ENCODE measurements at regions not wholly inside any gene's neighbourhood (a gene's known extent, or its start where the extent isn't known, plus 50 kb on each side); places are given as distances from the start of the nearest gene placed in this dataset.

DNA sequence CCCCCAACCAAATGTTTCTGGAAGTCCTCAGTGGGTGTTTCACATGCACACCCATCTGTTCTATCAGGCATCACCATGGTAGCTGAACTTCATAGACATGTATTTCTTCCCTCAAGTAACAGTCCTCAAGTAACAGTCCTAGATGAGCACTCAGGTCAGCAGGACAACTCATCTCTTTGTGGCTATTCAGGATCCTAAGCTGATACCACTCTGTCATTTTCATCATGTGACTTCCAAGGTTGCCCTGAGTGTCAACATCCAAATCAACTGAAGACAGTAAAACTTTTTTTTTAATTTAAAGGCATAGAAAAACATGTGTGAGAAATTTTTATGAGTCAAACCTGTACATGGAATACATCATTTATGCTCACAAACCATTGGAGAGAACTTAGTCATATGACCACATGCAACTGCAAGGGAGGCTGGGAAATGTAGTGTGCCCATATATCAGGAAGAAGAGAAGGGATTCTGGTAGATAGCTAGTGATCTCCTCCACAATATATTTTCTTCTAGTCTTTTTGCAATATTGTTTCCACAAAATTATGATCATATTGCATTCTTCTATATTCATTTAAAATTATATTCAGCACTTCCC lies 64.2 kb upstream of the FST start:
- DNase-seq (ENCODE audit: low spot score): no peak

DNA sequence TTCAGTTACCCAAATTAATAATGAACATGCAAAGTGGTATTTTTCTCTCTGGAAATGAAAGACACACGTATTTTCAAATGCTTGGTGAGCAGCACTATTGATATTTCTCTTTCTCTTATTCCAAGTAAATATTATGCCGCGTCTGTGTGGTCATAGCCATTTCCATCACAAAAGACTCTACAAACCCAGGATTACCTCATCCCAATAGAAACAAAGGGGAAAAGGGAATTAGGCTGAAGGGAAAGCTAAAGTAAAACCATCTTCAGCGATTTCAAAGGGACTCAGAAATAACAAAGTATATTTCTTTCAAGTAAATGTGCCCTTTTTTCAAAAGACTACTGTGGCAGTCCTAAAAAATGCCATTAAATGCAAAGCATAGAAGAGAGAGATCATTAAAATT lies 62.0 kb upstream of the FST start:
- DNase-seq (ENCODE audit: low spot score): no peak

GRCh38 chr5:53418826-53419658 lies 61.4 kb upstream of the FST start:
- no peak for DNase-seq (ENCODE audit: low spot score)

- no peak for DNase-seq (ENCODE audit: low spot score)
Measured at GRCh38 chr5:53422539-53422938, 57.9 kb upstream of the FST start.

DNA sequence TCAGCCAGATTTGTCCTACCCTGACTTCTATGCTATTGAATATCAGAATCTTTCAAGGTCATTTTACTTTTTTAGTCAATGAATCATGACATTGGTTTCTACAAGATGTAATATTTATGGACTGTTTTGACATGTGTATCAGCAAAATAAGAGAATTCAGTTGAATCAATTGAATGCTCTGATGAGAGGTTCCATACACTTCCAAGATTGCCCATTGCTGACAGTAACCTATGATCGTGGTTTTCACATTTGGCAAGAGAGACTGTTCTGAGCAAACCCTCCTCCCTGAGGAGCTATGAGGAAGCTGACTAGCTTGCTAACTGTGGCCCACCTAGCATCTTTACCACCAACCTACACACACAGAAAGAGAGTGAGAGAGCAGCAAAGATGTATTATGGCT lies 56.7 kb upstream of the FST start:
- DNase-seq (ENCODE audit: low spot score): no peak

DNA sequence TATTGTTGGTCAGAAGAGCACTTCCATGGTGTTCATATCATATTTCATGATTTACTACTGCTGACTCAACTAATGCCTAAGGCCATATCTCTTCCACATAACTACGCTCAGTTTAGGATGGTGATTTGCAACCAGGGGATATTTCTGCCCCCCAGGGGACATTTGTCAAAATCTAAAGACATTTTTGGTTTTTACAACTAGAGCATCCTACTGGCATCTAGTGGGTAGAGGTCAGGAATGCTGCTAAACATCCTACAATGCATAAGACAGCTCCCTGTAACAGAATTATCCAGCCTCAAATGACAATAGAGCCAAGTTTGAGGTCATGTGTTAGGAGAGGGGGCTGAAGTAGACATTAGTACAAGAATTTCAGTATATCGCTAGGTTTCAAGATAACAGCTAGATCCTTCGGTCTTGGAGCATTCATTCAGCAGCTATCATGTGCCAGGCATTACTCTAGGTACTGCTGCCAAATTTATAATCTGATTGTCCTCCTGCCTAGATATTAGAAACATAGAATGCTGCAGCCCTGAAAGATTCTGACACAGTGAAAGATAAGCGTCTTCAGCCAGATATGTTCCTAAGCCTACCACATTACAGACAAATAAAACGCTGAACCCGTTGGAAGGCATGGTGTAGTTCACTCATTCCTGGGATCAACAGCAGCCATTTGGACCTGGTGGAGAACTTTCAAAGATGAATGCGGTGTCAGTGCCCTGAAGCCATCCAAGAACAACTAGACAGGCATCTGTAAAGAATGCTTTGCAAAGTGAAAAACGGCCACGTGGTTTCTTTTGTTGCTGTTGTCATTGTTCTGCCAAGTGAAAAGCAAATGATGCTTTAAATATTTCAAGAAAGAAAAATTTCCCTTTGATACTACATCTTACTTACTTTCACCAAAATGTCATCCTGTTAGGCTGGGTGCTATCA lies 55.5 kb upstream of the FST start:
- DNase-seq (ENCODE audit: low spot score): no peak

GRCh38 chr5:53425687-53426511 lies 54.5 kb upstream of the FST start:
- DNase-seq (ENCODE audit: low spot score): peak; percentile 68

DNA sequence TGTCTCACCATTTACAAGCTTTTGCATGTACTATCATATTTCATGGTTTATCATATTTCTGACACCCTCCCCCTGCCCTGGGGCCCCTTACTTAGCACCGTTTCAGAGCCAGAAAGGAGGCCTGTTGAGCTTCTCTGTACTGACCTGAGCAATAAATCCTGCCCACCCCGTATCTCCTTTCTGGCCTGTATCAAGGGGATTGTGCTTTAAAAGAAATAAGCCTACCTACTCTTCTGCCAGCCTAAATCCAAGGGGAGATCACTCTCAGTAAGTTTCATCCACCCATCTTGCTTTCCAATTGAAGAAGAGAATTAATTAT lies 54.0 kb upstream of the FST start:
- DNase-seq (ENCODE audit: low spot score): no peak

GRCh38 chr5:53426878-53427277 lies 53.6 kb upstream of the FST start:
- DNase-seq (ENCODE audit: low spot score): no peak

DNA sequence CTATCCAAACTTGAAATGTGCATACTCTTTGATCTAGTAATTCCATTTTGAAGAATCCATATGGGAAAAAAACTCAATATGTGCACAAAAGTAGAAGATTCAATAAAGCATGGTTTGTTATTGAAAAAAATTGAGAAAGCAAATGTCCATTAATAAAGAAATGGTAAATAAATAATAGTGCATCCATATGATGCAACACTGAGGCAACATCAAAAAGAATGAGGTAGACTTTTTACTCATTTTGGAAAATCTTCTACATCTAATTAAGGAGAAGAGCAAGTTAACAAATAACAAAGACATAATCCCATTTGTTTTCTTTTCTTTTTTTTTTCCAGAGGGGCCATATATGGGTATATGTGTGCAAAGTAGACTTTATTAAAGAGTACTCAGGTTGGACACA lies 52.5 kb upstream of the FST start:
- DNase-seq (ENCODE audit: low spot score): no peak

GRCh38 chr5:53429706-53430105 lies 50.7 kb upstream of the FST start:
- DNase-seq (ENCODE audit: low spot score): no peak

DNA sequence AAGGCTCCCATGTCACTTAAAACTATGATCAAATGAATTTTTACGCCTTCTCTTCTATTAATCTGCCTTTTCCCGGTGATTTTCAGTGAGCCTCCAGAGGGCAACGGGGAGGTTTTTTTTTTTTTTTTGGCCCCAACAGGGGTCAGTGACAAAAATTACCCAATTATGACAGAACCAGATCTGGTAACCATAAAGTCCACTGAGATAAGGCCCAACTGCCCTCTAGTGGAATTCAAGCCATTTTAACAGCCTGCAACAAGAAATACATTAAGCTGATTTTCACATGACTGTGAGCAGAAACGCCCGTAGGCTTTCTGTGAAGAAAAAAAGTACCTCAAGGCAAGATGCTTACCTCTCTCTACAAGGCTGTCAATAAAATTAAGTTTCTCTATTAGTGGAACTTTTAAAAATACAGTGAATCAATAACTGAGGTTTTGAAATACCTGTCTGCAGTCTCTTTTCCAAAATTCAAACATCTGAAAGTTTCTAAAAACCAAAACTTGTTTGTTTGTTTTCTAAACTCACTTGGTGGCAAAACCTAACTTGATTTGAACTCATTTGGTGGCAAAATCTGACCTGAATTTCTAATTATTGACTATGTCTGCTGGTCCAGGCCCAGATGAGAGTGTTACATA lies 49.7 kb upstream of the FST start:
- no peak for DNase-seq (ENCODE audit: low spot score)
